PFSK-1 (cell line): ENCODE measurements at regions not wholly inside any gene's neighbourhood (a gene's known extent, or its start where the extent isn't known, plus 50 kb on each side); places are given as distances from the start of the nearest gene placed in this dataset.

Experiments used
- FOXP2 ChIP-seq: optimal IDR thresholded peaks from 2 replicates; pipeline ENCODE3; 2011; ENCODE audit warnings: borderline replicate concordance, control low read depth, inconsistent platforms; ENCODE audit not compliant: insufficient read depth; ENCODE audit errors: extremely low read length, extremely low read depth
- POLR2AphosphoS5 ChIP-seq: IDR thresholded peaks from 2 replicates; pipeline ENCODE4 v1.6.1; 2012; ENCODE audit warnings: low read depth, mild to moderate bottlenecking, control low read depth, low read length, moderate library complexity

- TF ChIP-seq POLR2AphosphoS5 = no peak
- TF ChIP-seq FOXP2 = no peak
Measured at GRCh38 chr12:89907659-89908058, 199.0 kb upstream of the ATP2B1 start.
